MM.1S (cell line): ENCODE measurements at regions not wholly inside any gene's neighbourhood (a gene's known extent, or its start where the extent isn't known, plus 50 kb on each side); places are given as distances from the start of the nearest gene placed in this dataset.

Experiments
- DNase-seq: peaks from one replicate; pipeline ENCODE4 v3.0.0-alpha.2; 2015
- H2AFZ ChIP-seq: fragments of 300-600 bp; sonication (generic); 2 replicates; pipeline ENCODE4 v1.6.0; 2016; ENCODE audit warnings: antibody characterized with exemption, low read length
- H3F3A ChIP-seq: fragments of 300-600 bp; sonication (generic); 2 replicates; pipeline ENCODE4 v1.6.1; 2016; ENCODE audit warnings: mild to moderate bottlenecking, antibody characterized with exemption, low read length, moderate library complexity, mixed read lengths; ENCODE audit not compliant: insufficient read depth
- H3K27ac ChIP-seq: fragments of 300-600 bp; sonication (generic); 2 replicates; pipeline ENCODE4 v1.5.1; 2016; ENCODE audit warnings: mild to moderate bottlenecking, low read length
- H3K27me3 ChIP-seq: fragments of 300-600 bp; sonication (generic); replicated peaks from 2 replicates; pipeline ENCODE4 v1.6.0; 2016; ENCODE audit warnings: low read length; ENCODE audit not compliant: insufficient read depth
- H3K36me3 ChIP-seq: fragments of 300-600 bp; sonication (generic); replicated peaks from 2 replicates; pipeline ENCODE4 v1.6.1; 2016; ENCODE audit warnings: mild to moderate bottlenecking, low read length, mixed read lengths; ENCODE audit not compliant: insufficient read depth
- H3K4me1 ChIP-seq: fragments of 300-600 bp; sonication (generic); 2 replicates; pipeline ENCODE4 v1.6.1; 2016; ENCODE audit warnings: low read length, mixed read lengths
- H3K4me2 ChIP-seq: fragments of 300-600 bp; sonication (generic); 2 replicates; pipeline ENCODE4 v1.6.0; 2016; ENCODE audit warnings: low read depth, low read length
- H3K4me3 ChIP-seq: fragments of 300-600 bp; sonication (generic); 2 replicates; pipeline ENCODE4 v1.5.1; 2016; ENCODE audit warnings: low read length, mixed read lengths
- H3K79me2 ChIP-seq: fragments of 300-600 bp; sonication (generic); 2 replicates; pipeline ENCODE4 v1.6.1; 2016; ENCODE audit warnings: mixed run types, low read length, mixed read lengths
- H3K9ac ChIP-seq: fragments of 300-600 bp; sonication (generic); 2 replicates; pipeline ENCODE4 v1.6.1; 2016; ENCODE audit warnings: low read length, mixed read lengths
- H3K9me2 ChIP-seq: fragments of 300-600 bp; sonication (generic); replicated peaks from 2 replicates; pipeline ENCODE4 v1.6.1; 2016; ENCODE audit warnings: mild to moderate bottlenecking, low read length, mixed read lengths; ENCODE audit not compliant: insufficient read depth
- H3K9me3 ChIP-seq: fragments of 300-600 bp; sonication (generic); replicated peaks from 2 replicates; pipeline ENCODE4 v1.6.1; 2016; ENCODE audit warnings: mild to moderate bottlenecking, low read length, mixed read lengths; ENCODE audit not compliant: insufficient read depth
- H4K20me1 ChIP-seq: fragments of 300-600 bp; sonication (generic); 2 replicates; pipeline ENCODE4 v1.6.1; 2016; ENCODE audit warnings: mild to moderate bottlenecking, low read length, moderate library complexity, mixed read lengths; ENCODE audit not compliant: insufficient read depth
- EZH2 ChIP-seq: fragments of 300-600 bp; sonication (generic); optimal IDR thresholded peaks from 2 replicates; pipeline ENCODE3; 2017; ENCODE audit warnings: low read depth, mild to moderate bottlenecking, antibody characterized with exemption, low read length, mixed read lengths
- EZH2phosphoT487 ChIP-seq: fragments of 300-600 bp; sonication (generic); IDR thresholded peaks from 2 replicates; pipeline ENCODE4 v1.6.1; 2018; ENCODE audit warnings: antibody characterized with exemption, low read length
- TF ChIP-seq, protein P1 (sequence below): fragments of 300-600 bp; sonication (generic); IDR thresholded peaks from 2 replicates; pipeline ENCODE4 v1.5.1; 2016; ENCODE audit warnings: antibody characterized with exemption, low read length, mixed read lengths

GRCh38 chr11:106276859-106277436 lies 199.5 kb downstream of the AASDHPPT start:
- Histone ChIP-seq H3F3A (no peaks in the 10 kb centered on the region), H3K79me2 (no peaks in the 10 kb centered on the region), H3K4me3 (no peak overlapping the region), H3K9me3 (no peaks in the 10 kb centered on the region), H3K4me2 (no peak overlapping the region), H4K20me1 (no peaks in the 10 kb centered on the region), H2AFZ (no peak overlapping the region), H3K36me3 (no peaks in the 10 kb centered on the region), H3K27me3 (no peaks in the 10 kb centered on the region), H3K9me2 (no peaks in the 10 kb centered on the region), H3K4me1 (no peaks in the 10 kb centered on the region), H3K9ac (no peak overlapping the region), H3K27ac (no peak overlapping the region)
- TF ChIP-seq, protein P1, sequence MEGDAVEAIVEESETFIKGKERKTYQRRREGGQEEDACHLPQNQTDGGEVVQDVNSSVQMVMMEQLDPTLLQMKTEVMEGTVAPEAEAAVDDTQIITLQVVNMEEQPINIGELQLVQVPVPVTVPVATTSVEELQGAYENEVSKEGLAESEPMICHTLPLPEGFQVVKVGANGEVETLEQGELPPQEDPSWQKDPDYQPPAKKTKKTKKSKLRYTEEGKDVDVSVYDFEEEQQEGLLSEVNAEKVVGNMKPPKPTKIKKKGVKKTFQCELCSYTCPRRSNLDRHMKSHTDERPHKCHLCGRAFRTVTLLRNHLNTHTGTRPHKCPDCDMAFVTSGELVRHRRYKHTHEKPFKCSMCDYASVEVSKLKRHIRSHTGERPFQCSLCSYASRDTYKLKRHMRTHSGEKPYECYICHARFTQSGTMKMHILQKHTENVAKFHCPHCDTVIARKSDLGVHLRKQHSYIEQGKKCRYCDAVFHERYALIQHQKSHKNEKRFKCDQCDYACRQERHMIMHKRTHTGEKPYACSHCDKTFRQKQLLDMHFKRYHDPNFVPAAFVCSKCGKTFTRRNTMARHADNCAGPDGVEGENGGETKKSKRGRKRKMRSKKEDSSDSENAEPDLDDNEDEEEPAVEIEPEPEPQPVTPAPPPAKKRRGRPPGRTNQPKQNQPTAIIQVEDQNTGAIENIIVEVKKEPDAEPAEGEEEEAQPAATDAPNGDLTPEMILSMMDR, result peak; percentile 29; the same call in 1 of the 2 replicates
- TF ChIP-seq EZH2phosphoT487, result no peak
- no peak for TF ChIP-seq EZH2
- no peak for DNase-seq

GRCh38 chr11:106277484-106277883 lies 200.0 kb downstream of the AASDHPPT start:
- TF ChIP-seq, protein P1, result no peak
- no peak for TF ChIP-seq EZH2phosphoT487
- no peak for TF ChIP-seq EZH2
- Histone ChIP-seq H3K4me3 (no peak overlapping the region), H3K36me3 (no peaks in the 10 kb centered on the region), H3F3A (no peaks in the 10 kb centered on the region), H3K79me2 (no peaks in the 10 kb centered on the region), H3K9ac (no peak overlapping the region), H3K27ac (no peak overlapping the region), H4K20me1 (no peaks in the 10 kb centered on the region), H3K9me3 (no peaks in the 10 kb centered on the region), H3K4me1 (no peaks in the 10 kb centered on the region), H3K4me2 (no peak overlapping the region), H2AFZ (no peak overlapping the region), H3K27me3 (no peaks in the 10 kb centered on the region), H3K9me2 (no peaks in the 10 kb centered on the region)
- no peak for DNase-seq

GRCh38 chr11:106278391-106278790 lies 200.9 kb downstream of the AASDHPPT start:
- Histone ChIP-seq H3K9me3 (no peaks in the 10 kb centered on the region), H3K36me3 (no peaks in the 10 kb centered on the region)
- no peak for TF ChIP-seq EZH2phosphoT487
- TF ChIP-seq, protein P1, result no peak

More at GRCh38 chr11:106278391-106278790, 200.9 kb downstream of the AASDHPPT start:
- no peaks in the 10 kb centered on the region for H3F3A ChIP-seq
- H3K27ac ChIP-seq, result no peak overlapping the region
- no peaks in the 10 kb centered on the region for H3K27me3 ChIP-seq
- no peaks in the 10 kb centered on the region for H4K20me1 ChIP-seq
- H3K4me3 ChIP-seq, result no peak overlapping the region
- H3K4me1 ChIP-seq, result no peaks in the 10 kb centered on the region
- no peak overlapping the region for H2AFZ ChIP-seq
- DNase-seq, result no peak
- no peak overlapping the region for H3K4me2 ChIP-seq
- no peaks in the 10 kb centered on the region for H3K79me2 ChIP-seq
- no peaks in the 10 kb centered on the region for H3K9me2 ChIP-seq
- H3K9ac ChIP-seq, result no peak overlapping the region
